ENCODE measurements at regions not wholly inside any gene's neighbourhood (a gene's known extent, or its start where the extent isn't known, plus 50 kb on each side); places are given as distances from the start of the nearest gene placed in this dataset.
A peak's percentile ranks its signal among the peaks of the same experiment; 100 is the strongest.

DNA sequence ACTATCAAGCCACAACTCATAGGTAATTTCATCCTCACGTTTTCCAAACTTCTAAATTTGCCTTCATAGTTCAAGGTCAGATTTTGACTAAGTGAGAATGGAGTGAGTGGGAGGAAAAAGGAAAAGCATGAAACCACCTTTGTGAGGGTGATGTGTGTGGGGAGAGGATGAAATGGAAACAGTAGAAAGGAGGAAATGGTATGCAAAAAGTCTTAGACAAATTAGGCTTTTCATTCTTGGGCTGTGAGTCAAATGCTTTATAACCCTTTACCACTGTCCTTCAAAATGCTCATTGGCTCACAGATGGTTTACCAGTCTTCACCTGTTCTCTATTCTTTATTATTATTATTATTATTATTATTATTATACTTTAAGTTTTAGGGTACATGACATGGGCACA is 127.2 kb downstream of the RAP2A start:
- no peak for DNase-seq (ENCODE audit: low read depth, low spot score)

DNA sequence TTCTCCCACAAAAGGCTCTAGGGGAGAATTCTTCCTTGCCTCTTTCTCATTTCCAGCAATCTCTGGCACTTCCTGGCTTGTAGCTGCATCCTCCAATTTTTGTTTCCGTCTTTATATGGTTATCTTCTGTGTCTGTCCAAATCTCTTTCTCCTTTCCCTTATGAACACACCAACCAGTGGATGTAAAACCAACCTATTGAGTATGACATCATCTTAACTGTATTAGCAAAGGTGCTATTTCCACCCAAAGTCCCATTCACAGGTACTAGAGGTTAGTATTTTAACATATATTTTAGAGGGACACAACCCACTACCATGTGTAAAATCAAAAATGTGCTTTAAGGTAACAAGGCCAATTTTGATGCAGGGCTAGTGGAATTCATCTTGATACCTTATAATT is 129.0 kb downstream of the RAP2A start:
- DNase-seq (ENCODE audit: low read depth, low spot score), result no peak

DNA sequence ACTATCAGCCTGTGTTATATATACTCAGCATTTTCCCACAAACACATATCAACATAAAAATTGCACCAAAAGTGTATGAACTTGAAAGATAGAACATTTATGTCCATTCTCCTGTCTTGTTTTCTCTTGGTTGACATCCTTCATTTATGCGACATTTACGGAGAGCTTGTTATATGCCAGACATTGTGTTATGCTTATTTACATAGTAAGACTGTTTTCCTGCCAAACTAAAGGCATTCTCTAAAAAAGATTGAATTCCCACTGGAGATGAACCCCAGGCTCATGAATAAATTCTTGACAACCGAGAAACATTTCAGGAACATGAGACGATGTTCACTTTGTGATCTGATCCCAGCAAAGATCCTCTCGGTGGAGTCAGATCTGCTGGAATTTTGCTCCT is 131.0 kb downstream of the RAP2A start:
- no peak for DNase-seq (ENCODE audit: low read depth, low spot score)

DNA sequence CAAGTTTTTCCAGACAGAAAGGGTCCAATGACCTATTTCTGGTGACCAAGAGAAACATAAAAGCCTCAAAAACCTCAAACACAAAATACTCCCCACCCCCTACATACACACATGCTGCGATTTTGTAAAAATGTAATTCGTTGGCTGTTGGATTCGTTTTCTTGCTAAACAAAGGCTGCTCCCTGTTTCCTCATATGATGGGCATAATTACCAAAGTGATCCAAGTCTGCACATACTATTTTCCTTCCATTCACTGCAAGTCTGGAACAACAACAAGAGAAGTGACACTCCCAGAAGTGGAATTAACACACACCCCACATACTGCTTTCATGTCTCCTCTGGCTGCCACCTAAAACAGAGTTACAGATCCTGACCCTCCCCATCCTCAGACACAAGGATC is 131.9 kb downstream of the RAP2A start:
- DNase-seq (ENCODE audit: low read depth, low spot score), result no peak

DNA sequence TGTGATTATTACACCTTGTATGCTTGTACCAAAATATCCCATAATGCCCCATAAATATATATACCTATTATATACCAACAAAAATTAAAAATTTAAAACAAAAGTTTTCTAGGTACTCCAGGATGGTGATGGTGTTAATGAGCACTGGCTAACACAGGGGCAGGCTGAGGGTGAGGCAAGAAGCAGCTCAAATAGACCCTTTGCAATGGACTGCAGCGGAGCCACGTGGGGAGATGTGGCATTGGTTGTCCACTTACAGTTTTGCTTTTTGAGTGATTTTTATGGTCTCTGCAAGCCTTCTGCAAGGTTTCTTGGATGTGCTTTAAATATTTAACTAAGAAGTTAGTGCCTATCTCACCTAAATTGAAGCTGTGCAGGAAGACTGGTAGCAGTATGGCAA is 132.9 kb downstream of the RAP2A start:
- no peak for DNase-seq (ENCODE audit: low read depth, low spot score)

DNA sequence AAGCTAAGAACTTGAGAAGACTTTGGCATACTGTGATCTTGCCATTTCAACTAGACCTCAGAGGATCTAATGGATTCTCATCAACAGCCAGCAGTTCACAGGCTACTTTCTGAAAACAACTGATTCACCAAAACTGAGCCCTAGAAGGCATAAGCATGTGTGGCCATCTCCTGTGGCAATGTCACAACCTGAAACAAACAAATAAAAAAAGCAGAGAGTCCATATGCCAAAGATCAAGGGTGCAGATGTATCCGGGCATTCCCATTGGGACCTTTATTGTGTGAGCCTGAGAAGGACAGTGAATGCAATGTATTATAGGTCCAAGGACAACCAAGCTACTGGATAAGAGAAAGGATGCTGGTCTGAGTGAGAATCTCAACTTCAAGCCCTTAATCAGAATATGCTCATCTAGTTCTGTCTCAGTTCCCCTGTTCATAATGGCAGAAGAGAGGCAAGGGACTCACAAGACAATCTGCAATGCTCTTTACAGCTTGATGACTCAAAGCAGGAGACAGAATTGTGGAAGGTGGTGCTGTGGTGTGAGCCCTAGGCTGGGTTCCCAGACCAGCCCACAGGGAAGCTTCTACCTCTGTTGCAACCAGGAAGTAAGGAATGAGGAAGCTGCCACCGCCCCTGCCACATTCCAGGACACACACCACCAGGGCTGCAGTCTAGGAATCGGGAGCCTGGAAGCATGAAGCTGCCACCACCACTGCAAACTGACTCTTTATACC is 133.7 kb downstream of the RAP2A start:
- peak; percentile 81 for DNase-seq (ENCODE audit: low read depth, low spot score)

DNA sequence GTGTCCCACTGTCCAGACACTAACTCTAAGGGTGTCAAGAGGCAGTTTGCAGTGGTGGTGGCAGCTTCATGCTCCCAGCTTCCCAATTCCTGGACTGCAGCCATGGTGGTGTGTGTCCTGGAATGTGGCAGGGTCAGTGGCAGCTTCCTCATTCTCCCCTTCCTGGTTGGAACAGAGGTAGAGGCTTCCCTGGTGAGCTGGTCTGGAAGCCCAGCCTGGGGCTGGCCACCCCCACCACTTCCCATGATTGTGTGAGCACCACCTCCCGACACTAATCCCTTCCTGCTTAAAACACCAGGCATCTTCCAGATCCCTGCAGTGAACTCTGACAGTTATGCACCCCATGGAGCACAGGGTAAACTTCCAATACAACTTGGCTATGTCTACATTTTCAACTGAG is 134.9 kb downstream of the RAP2A start:
- DNase-seq (ENCODE audit: low read depth, low spot score), result peak; percentile 70

DNA sequence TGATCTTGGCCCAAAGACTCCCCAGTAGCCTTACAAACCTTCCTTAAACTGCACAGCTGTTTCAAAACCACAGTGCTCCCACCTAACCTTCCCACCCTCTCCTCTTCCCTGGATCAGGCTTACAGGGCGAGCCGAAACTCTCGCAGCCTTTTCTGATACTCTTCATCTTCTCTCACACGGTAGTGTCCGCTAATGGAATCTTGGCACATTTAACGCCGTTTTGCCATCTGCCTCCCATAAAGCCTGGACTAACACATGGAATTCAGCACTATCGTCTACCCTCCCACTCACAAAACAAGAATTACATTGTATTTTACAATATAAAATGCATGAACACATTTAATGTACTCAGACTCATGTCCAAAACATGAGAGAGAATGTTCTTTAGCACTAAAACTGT is 135.9 kb downstream of the RAP2A start:
- DNase-seq (ENCODE audit: low read depth, low spot score), result peak; percentile 4

DNA sequence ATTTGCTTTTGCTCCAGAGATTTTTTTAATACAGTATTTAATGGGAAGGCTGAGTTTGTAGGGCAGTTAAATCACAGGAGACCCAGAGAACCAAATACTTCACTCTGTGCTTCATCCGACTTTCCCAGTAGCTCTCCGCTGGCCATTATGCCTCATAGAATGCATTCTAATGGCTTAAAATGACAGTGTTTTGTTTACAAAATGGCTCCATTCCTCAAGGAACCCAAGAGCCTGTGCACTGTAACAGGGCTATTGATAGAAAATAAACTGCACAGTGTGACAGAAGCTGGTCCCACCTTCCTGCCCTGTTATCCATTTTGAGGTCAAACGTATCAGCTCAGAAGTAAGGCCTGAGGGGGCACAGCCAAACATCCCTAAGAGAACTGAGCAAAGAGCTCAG is 136.5 kb downstream of the RAP2A start:
- peak; percentile 8 for DNase-seq (ENCODE audit: low read depth, low spot score)

DNA sequence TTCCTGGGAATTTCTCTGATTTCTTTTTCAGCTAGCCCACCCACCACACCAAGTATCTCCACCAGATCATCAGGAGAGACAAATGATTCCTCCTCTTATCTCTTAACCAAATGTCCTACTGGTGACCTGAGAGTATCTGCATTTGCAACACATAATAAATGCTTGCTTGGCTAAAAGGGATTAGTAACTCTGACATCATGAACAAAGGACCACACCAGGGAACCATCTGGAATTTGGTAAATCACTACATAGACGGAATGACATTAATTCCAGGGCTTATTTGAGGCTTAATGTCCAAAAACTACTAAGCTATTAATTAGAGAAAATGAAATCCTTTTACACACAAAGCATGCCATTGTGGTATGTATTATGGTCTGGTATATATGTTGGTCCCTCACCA is 139.0 kb downstream of the RAP2A start:
- peak; percentile 6 for DNase-seq (ENCODE audit: low read depth, low spot score)

DNA sequence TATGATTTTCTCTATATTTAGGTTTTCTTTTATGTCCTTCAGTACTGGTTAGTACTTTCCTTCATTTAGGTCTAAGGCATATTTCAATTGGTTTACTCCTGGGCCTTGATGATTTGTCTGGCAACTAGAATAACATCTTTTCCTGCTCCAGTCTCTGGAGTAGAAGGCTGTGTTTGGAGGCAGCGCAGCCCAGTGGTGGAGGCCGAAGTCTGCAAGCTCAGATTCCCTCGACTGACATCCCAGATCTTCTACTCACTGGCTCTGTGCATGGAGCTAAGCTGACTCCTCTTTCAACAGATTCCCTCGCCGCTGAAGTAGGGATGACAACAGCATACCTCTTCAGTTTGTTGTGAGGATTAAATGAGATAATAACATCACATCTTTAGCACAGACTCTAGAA is 141.0 kb downstream of the RAP2A start:
- DNase-seq (ENCODE audit: low read depth, low spot score), result peak; percentile 64

DNA sequence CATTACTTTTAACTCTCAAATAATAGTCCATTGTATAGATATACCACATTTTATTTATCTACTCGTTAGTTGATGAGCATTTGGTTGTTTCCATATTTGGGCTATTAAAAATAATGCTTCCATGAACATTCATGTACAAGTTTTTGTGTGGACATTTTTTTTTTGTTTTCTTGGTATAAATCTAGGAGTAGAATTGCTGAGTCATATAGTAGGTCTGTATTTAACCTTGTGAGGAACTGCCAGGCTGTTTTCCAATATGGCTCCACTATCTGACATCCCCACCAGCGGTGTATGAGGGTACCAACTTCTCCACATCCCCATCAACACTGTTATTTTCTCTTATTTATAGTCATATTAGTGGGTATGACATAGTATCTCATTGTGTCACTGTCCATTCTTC is 143.1 kb downstream of the RAP2A start:
- no peak for DNase-seq (ENCODE audit: low read depth, low spot score)

DNA sequence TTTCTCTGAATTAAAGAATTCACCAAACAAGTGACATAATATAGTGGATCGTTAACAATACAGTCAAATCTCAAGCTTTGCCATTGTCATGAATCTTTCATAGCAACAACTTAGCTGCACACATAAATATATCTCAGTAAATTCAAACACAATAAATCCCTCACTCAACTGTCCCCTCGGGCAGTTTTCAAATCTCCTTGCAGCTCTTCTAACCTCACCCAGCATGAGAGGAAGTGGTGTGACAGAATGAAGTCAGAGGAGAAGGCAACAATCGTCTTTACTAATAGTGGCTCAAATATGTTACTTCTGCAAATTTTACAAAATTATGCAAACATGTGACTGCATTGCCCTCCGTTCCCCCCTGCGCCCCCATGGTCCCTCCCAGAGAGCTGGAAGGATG is 148.2 kb downstream of the RAP2A start:
- DNase-seq (ENCODE audit: low read depth, low spot score), result no peak

DNA sequence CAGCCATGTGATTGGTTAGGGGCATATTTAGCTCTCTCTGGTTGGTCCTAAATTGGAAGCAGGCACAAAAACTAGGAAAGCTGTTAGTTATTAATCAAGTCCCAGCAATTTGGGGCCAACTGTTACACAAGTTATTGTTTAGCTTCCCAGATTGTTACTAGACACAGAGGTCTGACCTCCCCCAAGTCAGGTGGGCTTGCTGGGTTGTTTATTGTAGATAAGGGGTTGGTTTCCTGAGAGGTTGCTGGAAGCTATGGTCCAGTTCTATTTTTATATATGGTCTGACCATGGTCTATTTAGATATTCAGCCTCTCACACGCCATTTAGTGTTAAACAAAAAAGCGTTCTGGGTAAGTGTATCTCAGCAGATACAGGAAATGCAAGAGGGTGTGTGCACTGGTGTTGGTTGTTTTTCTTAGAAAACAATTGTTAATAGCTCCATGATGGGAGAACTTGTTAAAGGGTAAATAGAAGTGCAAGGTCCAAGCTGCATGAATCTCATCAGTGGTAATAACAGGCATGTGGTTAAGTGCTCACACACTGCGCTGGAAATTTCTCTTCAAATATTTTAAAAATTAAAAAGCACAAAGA is 150.0 kb downstream of the RAP2A start:
- DNase-seq (ENCODE audit: low read depth, low spot score), result no peak

DNA sequence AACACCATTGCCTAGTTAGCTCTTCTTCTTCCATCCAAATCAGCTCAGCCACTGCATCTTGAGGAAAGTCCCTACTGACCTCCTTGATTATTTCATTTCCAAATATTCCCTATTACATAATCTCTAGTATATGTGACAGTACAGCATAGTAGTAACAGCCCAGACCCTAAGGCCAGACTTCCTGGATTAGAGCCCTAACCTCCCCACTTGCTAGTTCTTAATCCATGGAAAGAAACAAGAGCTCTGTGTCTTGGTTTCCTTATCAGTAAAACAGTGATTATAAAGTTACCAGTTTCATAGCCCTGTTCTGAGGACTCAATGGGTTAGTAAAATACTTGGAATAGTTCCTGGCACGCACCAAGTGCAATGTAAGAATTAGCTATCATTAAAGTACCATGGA is 153.0 kb downstream of the RAP2A start:
- peak; percentile 18 for DNase-seq (ENCODE audit: low read depth, low spot score)

DNA sequence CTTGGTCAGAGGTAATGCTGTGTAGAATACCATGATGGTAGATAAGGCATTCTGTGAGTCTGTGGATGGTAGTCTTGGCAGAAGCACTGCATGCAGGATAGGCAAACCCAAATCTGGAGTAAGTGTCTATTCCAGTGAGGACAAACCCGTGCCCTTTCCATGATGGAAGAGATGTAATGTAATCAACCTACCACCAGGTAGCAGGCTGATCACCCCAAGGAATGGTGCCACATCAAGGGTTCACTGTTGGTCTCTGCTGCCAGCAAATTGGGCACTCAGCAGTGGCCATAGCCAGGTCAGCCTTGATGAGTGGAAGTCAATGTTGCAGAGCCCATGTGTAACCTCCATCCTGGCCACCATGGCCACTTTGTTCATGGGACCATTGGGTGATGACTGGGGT is 155.0 kb downstream of the RAP2A start:
- DNase-seq (ENCODE audit: low read depth, low spot score), result no peak

DNA sequence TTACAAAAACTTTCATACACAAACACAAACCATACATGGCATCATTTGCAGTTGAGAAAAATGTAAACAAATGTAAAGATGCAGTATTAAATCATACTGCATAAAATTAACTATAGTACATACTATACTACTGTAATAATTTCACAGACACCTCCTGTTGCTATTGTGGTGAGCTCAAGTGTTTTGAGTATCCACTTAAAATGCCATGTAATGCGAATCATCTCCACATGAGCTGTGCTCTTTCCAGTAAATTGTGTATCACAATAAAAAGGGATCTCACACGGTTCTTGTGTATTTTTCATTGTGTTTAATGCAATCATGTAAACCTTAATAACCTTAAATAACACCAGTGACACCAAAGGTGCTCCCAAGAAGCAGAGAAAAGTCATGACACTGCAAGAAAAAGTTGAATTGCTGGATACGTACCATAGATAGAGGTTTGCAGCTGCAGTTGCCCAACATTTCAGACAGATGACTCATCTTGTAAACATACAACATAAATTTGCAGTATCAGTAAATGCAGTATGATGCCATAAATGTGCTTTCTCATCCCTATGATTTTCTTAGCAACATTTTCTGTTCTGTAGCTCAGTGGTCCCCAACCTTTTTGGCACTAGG is 166.6 kb downstream of the RAP2A start:
- DNase-seq (ENCODE audit: low read depth, low spot score), result no peak

DNA sequence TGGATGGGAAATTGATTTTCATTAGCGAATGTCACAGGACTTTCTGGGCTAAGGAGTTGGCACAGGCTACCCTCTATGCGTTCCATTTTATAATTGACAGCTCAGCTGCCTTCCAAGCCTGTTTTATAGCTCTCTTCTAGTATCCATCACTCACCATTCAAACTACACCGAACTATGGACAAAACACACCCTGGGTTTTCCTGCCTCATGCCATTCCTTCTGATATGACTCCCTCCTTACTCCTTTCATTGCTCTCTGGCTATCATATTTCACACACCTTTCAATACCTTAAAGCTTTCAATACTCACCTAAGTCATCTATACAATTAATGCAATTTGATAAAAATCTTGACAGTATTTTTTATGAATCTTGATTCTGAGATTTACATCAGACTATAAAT is 181.3 kb downstream of the RAP2A start:
- DNase-seq (ENCODE audit: low read depth, low spot score), result no peak

DNA sequence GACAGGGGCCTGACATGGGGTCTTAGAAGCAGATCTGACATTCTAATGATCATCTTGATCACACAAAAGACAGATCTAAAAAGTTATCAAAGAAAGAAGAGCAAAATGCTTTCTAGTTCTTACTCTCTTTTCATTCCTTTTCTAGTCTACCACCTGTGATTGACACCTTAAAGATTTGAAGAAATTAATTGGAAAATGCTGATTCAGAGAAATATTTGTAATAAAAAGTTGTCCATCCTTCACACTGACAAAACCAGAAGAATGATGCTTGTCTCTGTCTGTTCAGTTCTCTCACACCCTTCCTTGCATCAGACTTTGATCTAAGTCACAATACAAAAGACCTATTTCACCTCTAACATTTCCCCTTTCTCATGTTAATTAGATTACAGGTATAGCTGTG is 182.4 kb downstream of the RAP2A start:
- no peak for DNase-seq (ENCODE audit: low read depth, low spot score)

DNA sequence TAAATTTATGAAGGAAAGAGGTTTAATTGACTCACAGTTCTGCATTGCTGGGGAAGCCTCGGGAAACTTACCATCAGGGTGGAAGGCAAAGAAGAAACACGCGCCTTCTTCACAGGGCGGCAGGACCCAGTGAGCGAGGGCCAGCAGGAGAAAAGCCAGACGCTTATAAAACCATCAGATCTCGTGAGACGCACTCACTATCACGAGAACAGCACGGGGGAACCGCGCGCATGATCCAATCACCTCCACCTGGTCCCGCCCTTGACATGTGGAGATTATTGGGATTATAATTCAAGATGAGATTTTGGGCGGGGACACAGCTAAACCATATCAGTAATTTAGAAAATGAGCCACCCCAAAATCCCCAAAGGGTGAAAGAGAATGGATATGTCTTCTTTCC is 187.1 kb downstream of the RAP2A start:
- no peak for DNase-seq (ENCODE audit: low read depth, low spot score)

DNA sequence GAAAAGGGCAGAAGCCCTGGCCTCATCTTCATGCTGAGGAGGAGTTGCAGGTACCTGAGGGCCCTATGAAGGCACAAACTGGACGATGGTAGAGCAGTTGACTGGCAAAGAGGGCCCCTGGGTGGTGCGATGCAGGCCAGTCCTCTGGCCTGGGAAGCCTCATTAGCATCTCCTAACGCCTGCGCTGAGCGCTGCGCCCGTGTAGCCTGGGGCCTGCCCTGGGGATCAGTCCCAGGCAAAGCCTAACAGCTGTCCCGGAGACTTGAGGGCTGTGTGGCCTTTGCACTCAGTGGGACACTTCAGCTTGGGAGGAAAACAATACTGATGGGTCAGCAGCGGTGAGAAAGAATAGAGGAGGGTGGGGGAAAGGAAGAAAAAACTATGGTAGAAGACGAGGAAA is 187.7 kb downstream of the RAP2A start:
- peak; percentile 73 for DNase-seq (ENCODE audit: low read depth, low spot score)

DNA sequence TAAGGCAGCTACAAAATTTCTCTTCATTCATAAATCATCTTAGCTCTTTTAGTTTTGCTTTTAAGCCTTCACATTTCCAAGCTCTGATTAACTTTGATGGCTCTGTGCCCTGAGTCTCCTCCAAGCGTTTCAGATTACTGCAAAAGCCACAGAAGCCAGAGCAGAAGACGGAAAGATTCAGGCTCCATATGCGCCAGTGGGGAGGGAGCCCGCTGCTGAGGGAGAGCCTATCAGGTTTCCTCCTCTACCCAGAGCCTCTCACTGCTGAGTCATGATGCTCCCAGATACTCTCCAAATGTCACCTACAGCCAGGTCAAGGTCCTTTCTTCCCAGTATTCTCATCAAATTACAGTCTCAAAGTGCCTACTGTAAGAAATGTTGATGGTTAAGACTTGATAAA is 193.6 kb downstream of the RAP2A start:
- peak; percentile 35 for DNase-seq (ENCODE audit: low read depth, low spot score)

DNA sequence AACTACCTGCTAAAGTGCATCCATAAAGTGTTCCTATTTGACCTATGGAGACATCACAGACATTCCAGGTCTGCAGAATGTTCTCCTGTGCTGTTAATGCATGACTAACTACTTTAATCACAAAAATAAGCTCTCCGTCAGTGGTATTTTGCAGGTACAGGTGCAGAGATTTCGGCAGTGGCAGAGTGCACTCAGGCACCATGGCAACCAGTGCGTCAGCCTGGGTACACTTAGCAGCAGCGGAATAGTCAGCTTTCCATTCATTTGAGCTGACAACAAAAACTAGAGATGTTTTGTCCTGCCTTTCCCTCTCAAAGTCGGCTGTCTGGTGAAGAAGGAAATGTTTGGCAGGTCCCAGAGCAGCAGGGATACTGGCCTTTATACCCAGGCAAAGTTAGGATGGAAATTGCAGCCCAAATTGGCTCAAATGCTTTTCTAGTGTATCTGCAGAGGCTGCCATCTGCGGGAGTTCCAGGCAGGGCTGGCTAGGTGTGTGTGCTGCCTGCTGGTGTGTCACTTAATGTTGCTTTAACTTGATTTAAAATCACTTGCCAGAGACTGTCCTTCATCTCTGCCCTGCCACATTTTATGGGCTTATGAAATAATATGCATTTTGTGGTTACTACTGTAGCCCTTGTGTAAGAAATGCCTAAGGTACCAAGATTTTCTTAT is 195.8 kb downstream of the RAP2A start:
- no peak for DNase-seq (ENCODE audit: low read depth, low spot score)

All from ELF-1 (cell line).